Peyer's patch (tissue), 4 donors: ENCODE measurements at regions not wholly inside any gene's neighbourhood (a gene's known extent, or its start where the extent isn't known, plus 50 kb on each side); places are given as distances from the start of the nearest gene placed in this dataset.

Experiments used
- POLR2A ChIP-seq, 2 donors: fragments of 450-650 bp; IDR thresholded peaks; one replicate each; pipeline ENCODE4 v1.5.1; 2017; ENCODE audit warnings: antibody characterized with exemption in 2 of 2, mild to moderate bottlenecking in 2 of 2, moderate library complexity in 2 of 2
- TF ChIP-seq, protein P1 (sequence below), 6 experiments: fragments of 450-650 bp in 4 of 6; fragments of 200-600 bp in 2 of 6; sonication (generic) in 1 of 6; IDR thresholded peaks; one replicate each; pipeline ENCODE4 v1.5.1; 2017 to 2019; ENCODE audit warnings: antibody characterized with exemption in 6 of 6, mild to moderate bottlenecking in 3 of 6, moderate library complexity in 1 of 6

DNA sequence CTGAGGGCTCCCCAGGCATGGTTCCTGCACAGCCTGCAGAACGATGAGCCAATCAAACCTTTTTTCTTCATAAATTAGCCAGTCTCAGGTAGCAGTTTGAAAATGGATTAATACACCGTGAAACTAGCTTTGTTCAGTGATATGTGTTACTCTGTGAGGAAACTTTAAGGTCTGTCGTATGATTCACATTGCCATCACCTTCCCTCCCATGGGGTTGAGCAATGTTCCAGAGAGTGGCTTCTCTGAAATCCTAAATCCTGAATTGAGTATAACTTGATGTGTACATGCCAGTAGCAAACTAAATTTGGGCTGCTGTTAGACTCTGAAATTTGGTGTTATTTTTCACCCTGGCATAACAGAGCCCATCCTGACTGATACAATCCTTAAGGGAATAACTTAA is 866.4 kb upstream of the C9orf72 start:
- TF ChIP-seq, protein P1, sequence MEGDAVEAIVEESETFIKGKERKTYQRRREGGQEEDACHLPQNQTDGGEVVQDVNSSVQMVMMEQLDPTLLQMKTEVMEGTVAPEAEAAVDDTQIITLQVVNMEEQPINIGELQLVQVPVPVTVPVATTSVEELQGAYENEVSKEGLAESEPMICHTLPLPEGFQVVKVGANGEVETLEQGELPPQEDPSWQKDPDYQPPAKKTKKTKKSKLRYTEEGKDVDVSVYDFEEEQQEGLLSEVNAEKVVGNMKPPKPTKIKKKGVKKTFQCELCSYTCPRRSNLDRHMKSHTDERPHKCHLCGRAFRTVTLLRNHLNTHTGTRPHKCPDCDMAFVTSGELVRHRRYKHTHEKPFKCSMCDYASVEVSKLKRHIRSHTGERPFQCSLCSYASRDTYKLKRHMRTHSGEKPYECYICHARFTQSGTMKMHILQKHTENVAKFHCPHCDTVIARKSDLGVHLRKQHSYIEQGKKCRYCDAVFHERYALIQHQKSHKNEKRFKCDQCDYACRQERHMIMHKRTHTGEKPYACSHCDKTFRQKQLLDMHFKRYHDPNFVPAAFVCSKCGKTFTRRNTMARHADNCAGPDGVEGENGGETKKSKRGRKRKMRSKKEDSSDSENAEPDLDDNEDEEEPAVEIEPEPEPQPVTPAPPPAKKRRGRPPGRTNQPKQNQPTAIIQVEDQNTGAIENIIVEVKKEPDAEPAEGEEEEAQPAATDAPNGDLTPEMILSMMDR (IDR thresholded peaks at IDR 0.05): no peak
- no peak for TF ChIP-seq POLR2A (IDR thresholded peaks at IDR 0.05)
